Upper lobe of left lung (tissue), 4 donors: ENCODE measurements at regions not wholly inside any gene's neighbourhood (a gene's known extent, or its start where the extent isn't known, plus 50 kb on each side); places are given as distances from the start of the nearest gene placed in this dataset.

ENCODE experiments used
- CTCF ChIP-seq, 6 experiments: fragments of 450-650 bp in 4 of 6; fragments of 200-600 bp in 2 of 6; sonication (generic) in 2 of 6; IDR thresholded peaks; one replicate each; pipeline ENCODE4 v1.5.1; 2016 to 2019; ENCODE audit warnings: antibody characterized with exemption in 6 of 6
- EP300 ChIP-seq, 4 donors: sonication (generic); formaldehyde crosslinking; IDR thresholded peaks; one replicate each; pipeline ENCODE4 v1.5.1; 2017; ENCODE audit warnings: antibody characterized with exemption in 4 of 4, control low read depth in 2 of 4
- POLR2A ChIP-seq, 4 donors: fragments of 450-650 bp; IDR thresholded peaks; one replicate each; pipeline ENCODE4 v1.5.1; 2016 to 2017; ENCODE audit warnings: antibody characterized with exemption in 4 of 4, mild to moderate bottlenecking in 2 of 4
- POLR2AphosphoS5 ChIP-seq, 2 donors: sonication (generic); formaldehyde crosslinking; IDR thresholded peaks; one replicate each; pipeline ENCODE4 v1.5.1; 2017; ENCODE audit warnings: antibody characterized with exemption in 2 of 2

- no peak for TF ChIP-seq CTCF (IDR thresholded peaks at IDR 0.05)
- no peak for TF ChIP-seq EP300 (IDR thresholded peaks at IDR 0.05)
- no peak for TF ChIP-seq POLR2A (IDR thresholded peaks at IDR 0.05)
- TF ChIP-seq POLR2AphosphoS5 (IDR thresholded peaks at IDR 0.05): no peak
Observed at GRCh38 chr5:67844924-67845323, 370.6 kb upstream of the PIK3R1 start.
